H1 (cell line): ENCODE measurements at regions not wholly inside any gene's neighbourhood (a gene's known extent, or its start where the extent isn't known, plus 50 kb on each side); places are given as distances from the start of the nearest gene placed in this dataset.

Experiments used
- CTCF ChIA-PET: fragments of 300-600 bp; sonication (Branson Sonifier 250); formaldehyde crosslinking; loops from one replicate; lab custom pipeline; 2021; ENCODE audit not compliant: partially characterized antibody; lab: Charles Lee
- POLR2A ChIA-PET: fragments of 300-600 bp; sonication (Branson Sonifier 250); formaldehyde crosslinking; loops from one replicate; lab custom pipeline; 2021; ENCODE audit warnings: inconsistent platforms; ENCODE audit not compliant: partially characterized antibody; lab: Charles Lee
- DNase-seq, 2 experiments: peaks; one replicate each; pipeline versions ENCODE4 v3.0.0 to v3.0.0-alpha.2; 2010 to 2022; ENCODE audit warnings: low spot score in 2 of 2, low read depth in 1 of 2, mixed read lengths in 1 of 2
- FAIRE-seq: peaks from 2 replicates; lab custom pipeline; 2011; peaks lifted over from hg19 to GRCh38; lab: Jason Lieb, UNC
- H2AFZ ChIP-seq: 2 replicates; pipeline ENCODE4 v1.8.1; 2012; ENCODE audit warnings: low read length, inconsistent platforms
- H2AK5ac ChIP-seq: 2 replicates; pipeline ENCODE4 v1.6.1; 2013; ENCODE audit warnings: low read depth, low read length
- H2BK120ac ChIP-seq: replicated peaks from 2 replicates; pipeline ENCODE3; 2013; ENCODE audit warnings: low read depth, low read length, inconsistent platforms
- H2BK12ac ChIP-seq: 2 replicates; pipeline ENCODE4 v1.6.1; 2013; ENCODE audit warnings: low read depth, low read length
- H2BK15ac ChIP-seq: 2 replicates; pipeline ENCODE4 v1.6.1; 2013; ENCODE audit warnings: low read length
- H2BK20ac ChIP-seq: 2 replicates; pipeline ENCODE4 v1.6.1; 2013; ENCODE audit warnings: low read length
- H2BK5ac ChIP-seq: 2 replicates; pipeline ENCODE4 v1.6.1; 2013; ENCODE audit warnings: low read depth, low read length
- H3K14ac ChIP-seq: 2 replicates; pipeline ENCODE4 v1.6.1; 2013; ENCODE audit warnings: inconsistent platforms; ENCODE audit not compliant: insufficient read length
- H3K18ac ChIP-seq: 2 replicates; pipeline ENCODE4 v1.6.1; 2013; ENCODE audit warnings: low read length; ENCODE audit errors: extremely low read depth
- H3K23ac ChIP-seq: 2 replicates; pipeline ENCODE4 v1.6.1; 2013; ENCODE audit warnings: inconsistent platforms; ENCODE audit not compliant: insufficient read length
- H3K23me2 ChIP-seq: 2 replicates; pipeline ENCODE4 v1.6.1; 2013; ENCODE audit warnings: low read depth, low read length
- H3K27ac ChIP-seq: 2 replicates; pipeline ENCODE4 v1.6.1; 2011; ENCODE audit warnings: low read depth, low read length, inconsistent platforms
- H3K27me3 ChIP-seq, 4 experiments: replicated peaks in 1 of 4; 1 replicate in 1 of 4; 2 replicates in 3 of 4; pipeline versions ENCODE4 v1.6.1 to v1.8.1; 2011 to 2013; ENCODE audit warnings: low read length in 3 of 4, mild to moderate bottlenecking in 3 of 4, inconsistent platforms in 2 of 4, mixed read lengths in 2 of 4, moderate library complexity in 1 of 4; ENCODE audit not compliant: control insufficient read depth in 3 of 4, insufficient read depth in 3 of 4; ENCODE audit errors: extremely low read depth in 1 of 4
- H3K36me3 ChIP-seq, 4 experiments: 2 replicates each; pipeline versions ENCODE4 v1.6.1 to v1.8.1; 2011 to 2013; ENCODE audit warnings: mild to moderate bottlenecking in 4 of 4, low read length in 3 of 4, moderate library complexity in 2 of 4, control low read depth in 1 of 4, inconsistent platforms in 1 of 4; ENCODE audit not compliant: insufficient read depth in 4 of 4, control insufficient read depth in 2 of 4
- H3K4ac ChIP-seq: replicated peaks from 2 replicates; pipeline ENCODE3; 2013; ENCODE audit warnings: low read length, low read depth, mixed read lengths, inconsistent platforms; ENCODE audit not compliant: insufficient read length
- H3K4me1 ChIP-seq, 4 experiments: replicated peaks in 1 of 4; 1 replicate in 1 of 4; 2 replicates in 3 of 4; pipeline versions ENCODE4 v1.6.1 to v1.8.1; 2011 to 2013; ENCODE audit warnings: low read length in 3 of 4, inconsistent platforms in 2 of 4, mixed read lengths in 1 of 4; ENCODE audit not compliant: insufficient read depth in 4 of 4, control insufficient read depth in 3 of 4
- H3K4me2 ChIP-seq, 2 experiments: 2 replicates each; pipeline versions ENCODE4 v1.6.1 to v1.8.1; 2011 to 2013; ENCODE audit warnings: low read depth in 2 of 2, low read length in 2 of 2, control low read depth in 1 of 2, inconsistent platforms in 1 of 2, mild to moderate bottlenecking in 1 of 2; ENCODE audit not compliant: insufficient read depth in 1 of 2
- H3K4me3 ChIP-seq, 4 experiments: fragments of 200-600, 300-600 bp in 1 of 4; sonication (generic), shearing (Covaris generic), sonication (Bioruptor Twin) in 1 of 4; 2 replicates each; pipeline versions ENCODE4 v1.5.1 to v1.8.1; 2011 to 2016; ENCODE audit warnings: low read length in 4 of 4, low read depth in 3 of 4, control low read depth in 2 of 4, inconsistent platforms in 2 of 4, mild to moderate bottlenecking in 2 of 4, mixed read lengths in 1 of 4, moderate library complexity in 1 of 4; ENCODE audit not compliant: insufficient read depth in 2 of 4; ENCODE audit errors: extremely low read depth in 1 of 4
- H3K56ac ChIP-seq: replicated peaks from 2 replicates; pipeline ENCODE3; 2013; ENCODE audit warnings: low read depth, mild to moderate bottlenecking, mixed read lengths, low read length, inconsistent platforms; ENCODE audit not compliant: insufficient read length
- H3K79me1 ChIP-seq: 2 replicates; pipeline ENCODE4 v1.6.1; 2013; ENCODE audit warnings: low read depth, low read length, control low read depth
- H3K79me2 ChIP-seq, 2 experiments: 2 replicates each; pipeline versions ENCODE4 v1.6.1 to v1.8.1; 2012 to 2013; ENCODE audit warnings: low read length in 2 of 2, mild to moderate bottlenecking in 2 of 2, inconsistent platforms in 1 of 2; ENCODE audit not compliant: insufficient read depth in 2 of 2, control insufficient read depth in 1 of 2
- H3K9ac ChIP-seq, 4 experiments: replicated peaks in 1 of 4; 1 replicate in 1 of 4; 2 replicates in 3 of 4; pipeline versions ENCODE4 v1.6.1 to v1.8.1; 2011 to 2013; ENCODE audit warnings: low read depth in 3 of 4, low read length in 3 of 4, control low read depth in 2 of 4, mild to moderate bottlenecking in 2 of 4, moderate library complexity in 2 of 4, inconsistent platforms in 1 of 4; ENCODE audit errors: extremely low read depth in 1 of 4
- H3K9me3 ChIP-seq, 2 experiments: 2 replicates each; pipeline versions ENCODE4 v1.6.1 to v1.8.1; 2012 to 2013; ENCODE audit warnings: mild to moderate bottlenecking in 2 of 2, moderate library complexity in 2 of 2, control low read depth in 1 of 2, inconsistent platforms in 1 of 2, low read depth in 1 of 2, low read length in 1 of 2, mixed read lengths in 1 of 2; ENCODE audit not compliant: insufficient read depth in 2 of 2
- H4K20me1 ChIP-seq, 2 experiments: replicated peaks in 1 of 2; 2 replicates each; pipeline versions ENCODE3 to v1.8.1; 2011 to 2013; ENCODE audit warnings: inconsistent platforms in 2 of 2, low read length in 2 of 2, mild to moderate bottlenecking in 1 of 2; ENCODE audit not compliant: insufficient read depth in 2 of 2, control insufficient read depth in 1 of 2
- H4K5ac ChIP-seq: 2 replicates; pipeline ENCODE4 v1.6.1; 2013; ENCODE audit warnings: low read length, low read depth, mixed read lengths, inconsistent platforms; ENCODE audit not compliant: insufficient read length
- H4K8ac ChIP-seq: 2 replicates; pipeline ENCODE4 v1.8.0; 2013; ENCODE audit warnings: mild to moderate bottlenecking, moderate library complexity, low read length, inconsistent platforms; ENCODE audit not compliant: insufficient read depth; ENCODE audit errors: extremely low read depth
- H4K91ac ChIP-seq: replicated peaks from 2 replicates; pipeline ENCODE3; 2013; ENCODE audit warnings: low read length, mixed read lengths, inconsistent platforms; ENCODE audit not compliant: insufficient read length
- ATF3 ChIP-seq: IDR thresholded peaks from 2 replicates; pipeline ENCODE4 v1.6.1; 2011; ENCODE audit warnings: low read depth, mild to moderate bottlenecking, low read length; ENCODE audit not compliant: insufficient read depth
- CBX8 ChIP-seq: fragments of 300-800, 300-1000 bp; sonication (generic); IDR thresholded peaks from 2 replicates; pipeline ENCODE4 v1.7.1; 2016; ENCODE audit warnings: low read depth, low read length, borderline replicate concordance
- E2F6 ChIP-seq: IDR thresholded peaks from 2 replicates; pipeline ENCODE4 v1.6.1; 2012; ENCODE audit warnings: inconsistent platforms
- EGR1 ChIP-seq: IDR thresholded peaks from 2 replicates; pipeline ENCODE4 v1.6.1; 2011; ENCODE audit warnings: low read depth, low read length, borderline replicate concordance
- FOSL1 ChIP-seq: IDR thresholded peaks from 2 replicates; pipeline ENCODE4 v1.6.1; 2011; ENCODE audit warnings: mild to moderate bottlenecking, low read depth, low read length, moderate library complexity; ENCODE audit not compliant: insufficient read depth
- JUN ChIP-seq: IDR thresholded peaks from 2 replicates; pipeline ENCODE4 v1.6.1; 2011; ENCODE audit warnings: low read depth, mild to moderate bottlenecking, improper control_type of control experiment, low read length
- JUND ChIP-seq: IDR thresholded peaks from 2 replicates; pipeline ENCODE4 v1.6.1; 2011; ENCODE audit warnings: mild to moderate bottlenecking, improper control_type of control experiment, low read length
- KDM4A ChIP-seq: IDR thresholded peaks from one replicate; pipeline ENCODE4 v1.7.1; 2012; ENCODE audit warnings: low read depth, mild to moderate bottlenecking, moderate library complexity, low read length, inconsistent platforms; ENCODE audit not compliant: severe bottlenecking
- KDM5A ChIP-seq: fragments of 200-600 bp; IDR thresholded peaks from 2 replicates; pipeline ENCODE4 v1.7.1; 2012; ENCODE audit warnings: mild to moderate bottlenecking, low read length, inconsistent platforms, mixed read lengths
- NRF1 ChIP-seq: IDR thresholded peaks from 2 replicates; pipeline ENCODE4 v1.6.1; 2011; ENCODE audit warnings: mild to moderate bottlenecking, low read depth, low read length, improper control_type of control experiment
- RBBP5 ChIP-seq: IDR thresholded peaks from 2 replicates; pipeline ENCODE4 v1.7.1; 2012; ENCODE audit warnings: low read depth, mild to moderate bottlenecking, inconsistent platforms, low read length, moderate library complexity, borderline replicate concordance
- RXRA ChIP-seq: IDR thresholded peaks from 2 replicates; pipeline ENCODE4 v1.6.1; 2011; ENCODE audit warnings: low read depth, mild to moderate bottlenecking, low read length, moderate library complexity; ENCODE audit not compliant: insufficient read depth
- SP4 ChIP-seq: IDR thresholded peaks from 2 replicates; pipeline ENCODE4 v1.6.1; 2012; ENCODE audit warnings: low read length, inconsistent platforms
- SUZ12 ChIP-seq: fragments of 200-600 bp; sonication (generic); IDR thresholded peaks from 2 replicates; pipeline ENCODE4 v1.6.1; 2012; ENCODE audit warnings: mild to moderate bottlenecking, inconsistent platforms, low read length, moderate library complexity, mixed read lengths
- TEAD4 ChIP-seq: IDR thresholded peaks from 2 replicates; pipeline ENCODE4 v1.6.1; 2012; ENCODE audit warnings: low read depth, low read length, inconsistent platforms, mixed read lengths
- WGBS, 2 experiments: shearing (Covaris generic) in 1 of 2; methylation state at CpG; one replicate each; pipeline versions ENCODE4 v1.1.6 to v1.1.7; 2013 to 2015; ENCODE audit warnings: low lambda C conversion rate in 2 of 2, mixed read lengths in 2 of 2, inconsistent platforms in 1 of 2, low coverage in 1 of 2, missing lambda C conversion rate in 1 of 2; ENCODE audit not compliant: insufficient replicate concordance in 2 of 2, insufficient coverage in 1 of 2, insufficient read length in 1 of 2; ENCODE audit errors: extremely low coverage in 1 of 2, missing lambda C conversion rate in 1 of 2; 5-methylcytosine and 5-hydroxymethylcytosine counted together

- H3K14ac ChIP-seq: no peak overlapping the region
- no peak overlapping the region for H3K23ac ChIP-seq
- no peak overlapping the region for H2BK12ac ChIP-seq
- H3K79me2 ChIP-seq: no peaks in the 10 kb centered on the region
- no peaks in the 10 kb centered on the region for H3K23me2 ChIP-seq
- H4K20me1 ChIP-seq: no peaks in the 10 kb centered on the region
- ChIA-PET CTCF (no interaction called here), POLR2A (no interaction called here)
- H2BK15ac ChIP-seq: no peak overlapping the region
- no peak overlapping the region for H3K4me2 ChIP-seq
- no peak overlapping the region for H3K56ac ChIP-seq
- WGBS, 2 experiments: 9% methylated on average over 1 of the region's 1 CpG; no CpG with 5 or more reads in 1 of the 2 experiments
- no peak overlapping the region for H2AFZ ChIP-seq
- FAIRE-seq: no peak
- no peaks in the 10 kb centered on the region for H3K4me1 ChIP-seq
- H2AK5ac ChIP-seq: no peak overlapping the region
- no peaks in the 10 kb centered on the region for H3K9me3 ChIP-seq
- H3K27ac ChIP-seq: no peak overlapping the region
- no peaks in the 10 kb centered on the region for H3K79me1 ChIP-seq
- H3K9ac ChIP-seq: no peak overlapping the region
- no peak overlapping the region for H4K8ac ChIP-seq
- H3K36me3 ChIP-seq: no peaks in the 10 kb centered on the region
- no peak overlapping the region for H3K4me3 ChIP-seq
- no peak overlapping the region for H4K91ac ChIP-seq
- DNase-seq: no peak
- no peak overlapping the region for H2BK120ac ChIP-seq
- no peak overlapping the region for H2BK5ac ChIP-seq
- no peak overlapping the region for H2BK20ac ChIP-seq
- no peak overlapping the region for H3K4ac ChIP-seq
- H3K27me3 ChIP-seq: no peaks in the 10 kb centered on the region
- H3K18ac ChIP-seq: no peak overlapping the region
- H4K5ac ChIP-seq: no peak overlapping the region
- TF ChIP-seq JUND (no peak), E2F6 (no peak), SUZ12 (no peak), NRF1 (no peak), KDM5A (no peak), TEAD4 (no peak), CBX8 (no peak), SP4 (no peak), ATF3 (no peak), JUN (no peak), KDM4A (no peak), FOSL1 (no peak), RBBP5 (no peak), RXRA (no peak), EGR1 (no peak)
These were observed 449.6 kb downstream of the GLUD2 start for GRCh38 chrX:121496966-121497365.
